Germinal center (tissue), 1 donor: ENCODE measurements at regions not wholly inside any gene's neighbourhood (a gene's known extent, or its start where the extent isn't known, plus 50 kb on each side); places are given as distances from the start of the nearest gene placed in this dataset.
A peak's percentile ranks its signal among the peaks of the same experiment; 100 is the strongest.

Source experiments
- DNase-seq: peaks from one replicate; pipeline ENCODE4 v3.0.0; 2012; ENCODE audit warnings: mixed read lengths, low spot score

- DNase-seq, result no peak
These were observed 164.6 kb upstream of the RALGAPA2 start for GRCh38 chr20:20877079-20877478.

DNA sequence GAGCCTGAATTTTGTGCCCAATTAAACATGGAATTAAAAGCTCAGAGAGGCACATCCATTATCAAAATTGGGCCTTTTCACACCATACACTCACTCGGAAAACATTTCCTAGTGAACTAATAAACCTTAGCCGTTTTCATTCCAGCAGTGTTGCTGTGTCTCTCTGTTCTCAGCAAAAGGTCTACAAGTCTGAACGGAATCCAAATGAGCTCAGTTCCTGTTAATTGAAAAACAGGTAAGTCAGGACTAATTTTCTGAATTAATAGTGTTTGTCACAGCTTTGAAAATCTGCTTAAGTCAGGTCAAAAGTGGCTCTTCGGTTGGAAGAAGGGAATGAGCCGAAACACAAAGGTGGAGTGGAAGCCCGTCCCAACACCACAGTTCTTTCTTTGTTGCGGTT lies 163.3 kb upstream of the RALGAPA2 start:
- no peak for DNase-seq

DNA sequence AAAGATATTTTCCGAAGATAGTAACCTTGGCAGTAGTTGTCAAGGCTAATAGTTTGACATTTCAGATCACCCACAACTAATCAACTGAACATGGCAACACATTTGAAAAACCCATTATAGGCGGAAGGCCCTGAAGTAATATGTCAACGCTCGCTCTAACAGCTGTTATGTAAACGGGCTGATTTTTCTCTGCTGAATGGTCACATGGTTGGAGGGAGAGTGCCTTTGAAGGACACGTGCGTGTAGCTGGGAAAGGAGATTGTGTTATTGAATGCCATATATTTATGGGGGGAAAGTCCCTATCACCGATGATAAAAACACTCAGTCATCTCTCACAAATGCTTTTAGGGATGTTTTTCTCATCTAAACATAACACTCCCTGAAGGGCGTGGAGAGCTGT lies 160.0 kb upstream of the RALGAPA2 start:
- no peak for DNase-seq

DNA sequence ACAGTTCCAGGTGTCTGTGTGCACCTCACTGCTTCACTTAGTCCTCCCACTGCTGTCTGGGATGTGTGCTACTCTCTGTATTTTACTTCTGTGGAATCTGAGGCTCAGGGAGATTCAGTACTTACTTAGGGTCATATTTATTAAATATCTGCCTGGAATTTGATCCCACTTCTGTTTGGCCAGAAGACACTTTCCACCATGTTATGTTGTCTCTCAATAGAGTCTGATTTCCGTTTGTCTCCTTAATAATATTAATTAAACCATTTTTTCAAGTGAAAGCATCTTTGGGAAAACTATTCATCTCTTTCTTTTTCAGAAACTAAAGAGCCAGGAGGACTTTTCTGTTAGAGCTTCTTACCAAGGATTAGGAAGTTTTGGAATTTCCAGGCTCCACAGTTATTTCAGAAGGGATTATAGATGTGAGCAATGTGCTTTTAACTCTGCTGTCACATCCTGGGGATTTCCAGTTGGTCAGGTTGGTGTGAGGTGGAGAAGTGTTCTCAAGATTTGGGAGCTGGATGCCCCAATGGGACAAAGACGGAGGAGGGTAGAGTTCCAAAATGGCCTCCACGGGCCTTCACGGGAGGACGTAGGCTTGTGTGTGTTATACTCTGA lies 156.8 kb upstream of the RALGAPA2 start:
- DNase-seq, result no peak

DNA sequence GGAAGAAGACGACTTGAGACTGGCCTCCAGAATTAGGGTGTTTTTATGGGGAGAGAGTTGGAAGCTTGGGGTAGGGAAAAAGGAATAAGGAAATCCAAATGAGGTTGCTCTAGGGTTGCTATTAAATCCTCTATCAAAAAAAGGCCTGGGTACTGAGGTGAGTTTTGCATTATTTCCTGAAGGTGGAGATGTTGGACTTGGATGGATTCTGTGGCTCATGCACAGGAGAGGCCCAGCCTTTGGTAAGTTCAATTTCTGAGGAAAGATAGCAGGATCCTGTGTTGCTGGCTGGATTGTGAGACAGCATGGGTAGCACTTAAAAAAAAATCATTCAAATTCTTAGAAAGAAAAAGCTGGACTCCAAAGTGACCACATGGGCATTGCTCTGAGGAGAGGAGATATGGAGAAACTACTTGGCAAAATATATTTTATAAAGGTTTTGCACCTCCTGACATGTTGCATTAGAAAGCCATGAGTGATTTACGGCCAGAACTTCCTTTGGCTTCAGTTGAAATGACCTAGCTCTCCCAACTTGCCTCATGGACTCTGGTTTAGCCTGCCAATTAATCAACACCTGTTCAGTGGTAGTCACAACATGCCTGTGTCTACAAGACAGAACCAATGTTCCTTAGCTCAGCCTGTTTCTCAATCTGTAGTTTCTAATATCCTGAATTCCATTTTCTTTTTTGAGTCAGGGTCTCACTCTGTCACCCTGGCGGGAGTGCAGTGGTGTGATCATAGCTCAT lies 152.1 kb upstream of the RALGAPA2 start:
- no peak for DNase-seq

- peak; percentile 73 for DNase-seq
These were observed 147.8 kb upstream of the RALGAPA2 start for GRCh38 chr20:20860078-20860806.

DNA sequence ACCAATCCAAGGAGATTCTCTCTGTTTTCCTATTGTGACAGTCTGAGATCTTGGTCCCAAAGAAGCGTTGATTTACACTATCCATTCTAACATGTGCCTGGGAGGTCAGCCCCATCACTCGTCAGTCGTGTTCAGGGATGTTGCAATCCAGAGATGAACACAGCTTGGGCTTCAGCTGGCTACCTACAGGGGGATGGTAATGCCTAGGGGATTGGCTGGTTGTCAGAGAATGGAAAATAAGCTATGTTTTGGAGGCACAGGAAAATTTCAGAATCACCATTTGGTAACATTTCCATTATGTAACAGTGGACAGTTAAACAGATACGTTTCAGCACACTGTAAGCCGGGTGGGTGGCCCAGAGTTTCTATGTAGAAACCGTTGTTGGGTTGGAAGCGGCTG lies 147.1 kb upstream of the RALGAPA2 start:
- no peak for DNase-seq

DNA sequence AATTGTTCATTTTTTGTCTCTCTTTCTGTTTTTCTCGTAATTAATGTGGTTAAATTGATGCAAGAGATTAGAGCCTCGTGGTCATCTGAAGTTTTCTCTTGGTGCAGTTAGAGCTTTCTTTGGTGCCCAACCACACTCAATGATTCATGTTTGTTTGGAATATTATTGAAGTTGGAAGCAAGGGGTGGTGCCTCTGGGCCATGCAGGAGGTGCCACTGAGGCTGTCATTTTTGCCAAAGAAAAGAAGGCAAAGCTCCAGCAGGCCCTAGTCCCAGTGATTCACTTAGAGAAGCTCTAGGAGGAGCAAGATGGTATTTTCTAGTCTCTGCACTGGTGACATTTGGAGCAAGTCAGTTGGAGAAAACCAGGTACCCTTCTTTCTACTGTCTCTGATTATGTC lies 144.5 kb upstream of the RALGAPA2 start:
- no peak for DNase-seq

- no peak for DNase-seq
These were observed 143.9 kb upstream of the RALGAPA2 start for GRCh38 chr20:20856306-20856705.

DNA sequence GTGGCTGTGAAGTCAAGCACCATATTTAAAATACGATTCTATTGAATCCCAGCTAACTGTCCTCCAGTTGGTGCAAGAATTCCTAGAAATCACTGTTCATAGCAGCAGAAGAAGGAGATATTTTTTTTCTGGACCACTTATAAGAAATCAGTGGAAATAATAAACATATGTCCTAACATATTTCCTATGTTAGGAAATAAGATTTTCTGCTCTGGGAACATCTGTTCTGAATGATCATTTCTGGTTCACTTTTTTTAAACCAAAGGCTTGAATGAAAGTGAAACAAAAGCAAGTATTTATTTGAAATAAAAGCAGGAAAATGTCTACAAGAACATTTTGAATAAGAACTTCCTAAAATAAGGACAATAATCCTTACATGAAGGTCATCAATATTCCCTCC lies 138.9 kb upstream of the RALGAPA2 start:
- DNase-seq, result no peak

DNA sequence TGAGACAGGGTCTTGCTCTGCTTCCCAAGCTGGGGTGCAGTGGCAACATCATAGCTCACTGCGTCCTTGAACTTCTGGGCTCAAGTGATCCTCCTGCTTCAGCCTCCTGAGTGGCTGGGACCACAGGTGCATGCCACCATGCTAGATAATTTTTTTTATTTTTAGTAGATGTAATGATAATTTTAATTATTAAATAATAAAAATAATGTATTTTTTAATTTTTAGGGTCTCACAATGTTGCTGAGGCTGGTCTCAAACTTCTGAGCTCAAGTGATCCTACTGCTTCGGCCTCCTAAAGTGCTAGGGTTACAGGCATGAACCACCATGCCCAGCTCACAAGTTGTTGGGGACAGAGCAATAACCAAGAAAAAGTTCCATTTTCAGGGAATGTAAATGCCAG lies 138.0 kb upstream of the RALGAPA2 start:
- no peak for DNase-seq

DNA sequence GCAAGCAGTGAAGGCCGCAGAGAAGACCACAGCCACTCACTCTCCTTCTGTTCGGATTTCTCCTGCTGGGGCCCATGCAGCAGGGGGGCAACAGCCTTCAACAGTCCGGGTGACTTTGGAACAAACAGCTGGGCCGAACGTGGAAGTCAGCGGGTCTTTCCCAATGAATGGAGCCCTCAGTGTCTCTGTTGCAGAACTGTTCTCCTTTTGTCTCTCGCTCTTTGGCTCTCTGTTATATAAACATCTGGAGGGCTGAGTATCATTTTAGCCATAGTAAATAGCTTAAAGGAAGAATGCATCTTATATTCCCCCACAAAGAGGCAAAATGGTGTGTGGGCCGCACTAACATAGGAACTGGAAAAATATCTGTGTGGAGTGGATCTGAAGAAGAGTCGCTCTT lies 136.7 kb upstream of the RALGAPA2 start:
- no peak for DNase-seq

DNA sequence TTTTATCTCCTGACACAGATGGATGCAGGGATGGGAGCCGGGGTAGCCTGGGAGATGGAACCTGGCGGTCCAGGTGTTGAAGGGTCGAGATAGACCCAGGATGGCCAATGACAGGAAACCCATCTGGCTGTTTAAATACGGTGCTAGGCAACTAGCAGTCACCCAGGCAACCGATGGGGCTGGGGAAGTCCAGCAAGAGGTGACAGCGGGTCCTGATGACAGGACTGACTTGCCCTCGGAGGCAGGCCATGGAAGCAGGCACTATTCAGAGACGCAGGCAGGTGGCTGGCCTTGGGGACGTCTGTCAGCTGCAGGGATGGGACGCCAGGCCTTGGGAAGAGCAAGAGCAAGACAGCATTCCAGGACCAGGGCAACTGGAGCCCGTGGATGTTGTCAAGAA lies 135.4 kb upstream of the RALGAPA2 start:
- no peak for DNase-seq

GRCh38 chr20:20843982-20844381 lies 131.5 kb upstream of the RALGAPA2 start:
- DNase-seq, result no peak

- DNase-seq, result no peak
These were observed 127.3 kb upstream of the RALGAPA2 start for GRCh38 chr20:20839771-20840170.

DNA sequence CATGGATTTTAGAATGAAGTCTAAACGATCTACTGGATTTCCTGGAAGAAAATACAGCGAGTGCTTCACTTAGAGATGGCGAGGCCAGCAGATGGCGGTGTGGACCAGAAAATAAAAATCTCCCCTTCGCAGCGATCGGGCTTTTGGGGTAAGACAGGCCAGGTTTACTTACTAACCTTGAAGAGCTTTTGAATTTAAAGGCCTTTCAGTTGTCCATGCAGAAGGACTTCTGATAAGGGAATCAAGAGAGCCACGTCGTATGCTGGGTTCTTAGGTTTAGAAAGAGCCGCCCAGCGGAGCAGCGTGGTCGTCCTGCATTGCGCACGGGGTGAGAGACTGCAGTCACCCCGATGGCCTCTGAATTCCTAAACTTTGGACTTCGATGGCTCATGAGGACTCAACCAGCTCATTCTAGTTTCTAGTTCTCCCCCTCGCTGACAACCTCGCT lies 125.2 kb upstream of the RALGAPA2 start:
- DNase-seq, result peak; percentile 35

DNA sequence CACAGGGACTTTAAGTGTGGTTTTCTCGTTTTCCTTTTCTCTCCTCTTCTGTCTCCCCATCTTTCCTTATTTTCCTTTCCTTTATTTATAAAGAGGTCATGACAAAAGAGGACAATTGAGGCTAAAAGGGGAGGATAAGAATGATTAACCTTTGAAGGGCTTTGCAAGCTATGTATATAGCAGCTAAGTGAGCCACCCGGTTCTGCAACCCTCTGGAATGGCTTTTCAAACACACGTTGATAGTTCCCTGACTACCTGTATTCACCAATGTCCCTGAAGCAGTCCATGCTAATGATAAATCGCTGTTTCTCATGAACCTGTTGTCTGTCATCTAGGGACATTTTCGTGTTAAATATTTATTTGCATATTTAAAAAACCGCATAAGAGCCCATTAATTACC lies 124.4 kb upstream of the RALGAPA2 start:
- no peak for DNase-seq

- DNase-seq, result no peak
These were observed 123.5 kb upstream of the RALGAPA2 start for GRCh38 chr20:20835897-20836296.

GRCh38 chr20:20834008-20834407 lies 121.6 kb upstream of the RALGAPA2 start:
- no peak for DNase-seq

DNA sequence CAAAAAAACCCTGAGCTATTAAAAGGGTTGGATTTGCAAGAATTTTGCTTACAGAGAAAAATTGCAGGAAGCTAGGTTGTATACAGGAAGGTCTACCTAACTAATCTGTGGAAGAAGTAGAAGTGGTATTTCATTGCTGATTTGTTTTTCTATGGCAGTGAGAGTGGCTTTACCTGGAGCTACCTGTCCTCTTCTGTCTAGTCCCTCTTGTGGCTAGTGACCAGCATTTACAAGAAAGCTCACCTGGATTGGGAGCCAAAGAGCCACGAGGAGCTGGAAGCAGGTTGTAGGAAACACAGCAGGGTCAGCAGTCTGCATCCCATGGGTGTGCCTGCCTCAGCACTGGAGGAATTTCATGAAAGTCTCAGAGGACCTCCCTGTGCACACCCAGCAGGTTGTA lies 120.3 kb upstream of the RALGAPA2 start:
- DNase-seq, result no peak

GRCh38 chr20:20831794-20832193 lies 119.3 kb upstream of the RALGAPA2 start:
- DNase-seq, result no peak

DNA sequence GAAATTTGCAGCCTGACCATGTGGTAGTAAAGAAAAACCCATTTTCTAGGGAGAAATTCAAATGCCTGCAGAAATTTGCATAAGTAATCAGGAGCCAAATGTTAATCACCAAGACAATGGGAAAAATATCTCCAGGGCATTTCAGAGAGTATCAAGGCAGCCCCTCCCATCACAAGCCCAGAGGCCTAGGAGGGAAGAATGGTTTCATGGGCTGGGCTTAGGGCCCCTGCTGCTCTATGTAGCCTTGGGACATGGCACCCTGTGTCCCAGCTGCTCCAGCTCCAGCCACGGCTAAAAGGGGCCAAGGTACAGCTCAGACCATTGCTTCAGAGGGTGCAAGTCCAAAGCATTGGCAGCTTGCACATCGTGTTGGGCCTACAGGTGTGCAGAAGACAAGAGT lies 117.2 kb upstream of the RALGAPA2 start:
- DNase-seq, result no peak

- DNase-seq, result no peak
These were observed 115.7 kb upstream of the RALGAPA2 start for GRCh38 chr20:20827992-20828597.
